GM23248 (cell line): ENCODE measurements at regions not wholly inside any gene's neighbourhood (a gene's known extent, or its start where the extent isn't known, plus 50 kb on each side); places are given as distances from the start of the nearest gene placed in this dataset.

Source experiments
- EZH2 ChIP-seq: fragments of 200-600 bp; sonication (generic); IDR thresholded peaks from 2 replicates; pipeline ENCODE4 v1.6.1; 2018; ENCODE audit warnings: antibody characterized with exemption, mild to moderate bottlenecking; ENCODE audit not compliant: insufficient read depth, poor library complexity, severe bottlenecking
- EZH2phosphoT487 ChIP-seq: fragments of 200-600 bp; sonication (generic); IDR thresholded peaks from 2 replicates; pipeline ENCODE4 v1.6.1; 2018; ENCODE audit warnings: antibody characterized with exemption, moderate library complexity, mild to moderate bottlenecking, low read depth; ENCODE audit not compliant: insufficient read depth

DNA sequence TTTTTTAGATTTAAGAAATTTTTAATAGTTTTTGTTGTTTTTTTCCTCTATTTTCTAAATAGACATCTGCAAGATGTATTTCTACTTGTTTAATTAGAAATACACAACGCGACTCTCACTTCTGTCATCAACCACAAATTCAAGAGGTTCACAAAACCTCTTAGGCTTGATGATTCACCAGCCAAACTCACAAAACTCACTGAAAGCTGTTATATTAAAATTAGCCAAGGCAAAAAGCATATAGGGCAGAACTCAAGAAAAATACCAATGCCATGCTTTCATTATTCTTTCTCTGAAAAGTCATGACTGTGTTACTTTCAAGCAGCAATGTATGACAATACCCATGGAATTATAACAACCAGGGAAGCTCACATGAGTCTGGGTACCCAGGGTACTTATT is 487.0 kb upstream of the RGS18 start:
- TF ChIP-seq EZH2 (no peak), EZH2phosphoT487 (no peak)
